ENCODE measurements at regions not wholly inside any gene's neighbourhood (a gene's known extent, or its start where the extent isn't known, plus 50 kb on each side); places are given as distances from the start of the nearest gene placed in this dataset.

DNA sequence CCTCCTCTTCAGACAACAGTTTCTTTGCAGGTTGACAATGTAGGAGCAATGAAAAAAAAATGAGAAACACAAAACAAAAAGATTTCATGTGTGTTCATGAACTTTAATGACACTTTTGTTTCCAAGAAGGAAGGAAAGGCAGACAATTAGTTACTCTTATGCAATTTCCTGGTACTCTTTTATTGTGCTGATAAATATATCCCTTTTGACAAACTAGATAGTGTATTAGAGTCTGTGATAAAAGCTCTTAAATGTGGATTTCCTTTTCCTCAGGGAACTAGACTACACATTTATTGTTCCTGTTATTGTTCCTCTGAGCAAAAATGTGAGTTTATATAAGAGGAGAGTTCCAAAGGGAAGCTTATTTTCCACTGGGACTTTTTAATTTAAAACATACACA lies 188.7 kb upstream of the NRXN1 start:
- no peak overlapping the region for H3K27ac ChIP-seq
- DNase-seq (ENCODE audit: low spot score), result no peak
- ChIA-PET POLR2A (ENCODE audit: low non-redundant PET) (no interaction called here), CTCF (interaction anchor here (0.5 to 0.6 kb wide), 2 partner anchors 778 to 1195 kb away, joined by 3 read pairs; no protein-coding TSS in a partner anchor)
- no peak for TF ChIP-seq CTCF (conservative IDR thresholded peaks at IDR 0.05; ENCODE audit: low read depth)

DNA sequence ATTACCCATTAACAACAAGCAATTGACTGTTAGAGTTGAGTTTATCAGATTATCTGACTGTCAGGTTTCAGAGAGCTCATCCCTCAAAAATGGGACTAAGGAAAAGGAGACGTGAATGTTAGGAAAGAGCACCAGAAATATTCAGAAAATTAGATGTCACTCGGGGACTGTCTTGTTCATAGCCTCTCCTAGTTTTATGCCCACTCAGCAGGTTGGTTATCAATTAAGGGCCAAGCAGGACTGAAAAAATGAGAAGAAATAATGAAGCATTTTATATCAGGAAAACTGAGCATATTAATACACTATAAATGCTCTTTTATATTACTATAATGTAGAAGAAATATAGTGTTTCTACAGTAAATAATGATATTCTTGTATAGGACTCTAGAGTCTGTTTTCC lies 188.1 kb upstream of the NRXN1 start:
- CTCF ChIA-PET, result interaction anchor here (0.5 to 0.6 kb wide), 2 partner anchors 777 to 1195 kb away, joined by 3 read pairs; no protein-coding TSS in a partner anchor
- no peak overlapping the region for H3K27ac ChIP-seq
- POLR2A ChIA-PET (ENCODE audit: low non-redundant PET), result no interaction called here
- DNase-seq (ENCODE audit: low spot score), result no peak
- no peak for TF ChIP-seq CTCF (conservative IDR thresholded peaks at IDR 0.05; ENCODE audit: low read depth)

- POLR2A ChIA-PET (ENCODE audit: low non-redundant PET), result no interaction called here
Measured at GRCh38 chr2:51219468-51219867, 187.5 kb upstream of the NRXN1 start.

GRCh38 chr2:51218047-51218446 lies 186.1 kb upstream of the NRXN1 start:
- no peak for TF ChIP-seq CTCF (conservative IDR thresholded peaks at IDR 0.05; ENCODE audit: low read depth)
- POLR2A ChIA-PET (ENCODE audit: low non-redundant PET), result no interaction called here
- no peak for DNase-seq (ENCODE audit: low spot score)
- no peak overlapping the region for H3K27ac ChIP-seq
- CTCF ChIA-PET, result no interaction called here

More at GRCh38 chr2:51219468-51219867, 187.5 kb upstream of the NRXN1 start:
- CTCF ChIA-PET, result interaction anchor here (0.6 kb wide), 1 partner anchor 639 kb away, joined by 3 read pairs; no protein-coding TSS in a partner anchor
- H3K27ac ChIP-seq, result no peak overlapping the region
- DNase-seq (ENCODE audit: low spot score), result no peak
- TF ChIP-seq CTCF (conservative IDR thresholded peaks at IDR 0.05; ENCODE audit: low read depth), result no peak

GRCh38 chr2:51213826-51214225 lies 181.9 kb upstream of the NRXN1 start:
- TF ChIP-seq CTCF (conservative IDR thresholded peaks at IDR 0.05; ENCODE audit: low read depth), result no peak
- no peak overlapping the region for H3K27ac ChIP-seq
- CTCF ChIA-PET, result no interaction called here
- POLR2A ChIA-PET (ENCODE audit: low non-redundant PET), result no interaction called here
- no peak for DNase-seq (ENCODE audit: low spot score)

GRCh38 chr2:51212374-51212773 lies 180.4 kb upstream of the NRXN1 start:
- DNase-seq (ENCODE audit: low spot score), result no peak
- ChIA-PET CTCF (no interaction called here), POLR2A (ENCODE audit: low non-redundant PET) (no interaction called here)
- H3K27ac ChIP-seq, result no peak overlapping the region
- TF ChIP-seq CTCF (conservative IDR thresholded peaks at IDR 0.05; ENCODE audit: low read depth), result no peak

GRCh38 chr2:51208521-51208920 lies 176.6 kb upstream of the NRXN1 start:
- no peak for DNase-seq (ENCODE audit: low spot score)
- no peak overlapping the region for H3K27ac ChIP-seq
- POLR2A ChIA-PET (ENCODE audit: low non-redundant PET), result no interaction called here
- CTCF ChIA-PET, result no interaction called here
- TF ChIP-seq CTCF (conservative IDR thresholded peaks at IDR 0.05; ENCODE audit: low read depth), result no peak
